GM12873 (cell line): ENCODE measurements at regions not wholly inside any gene's neighbourhood (a gene's known extent, or its start where the extent isn't known, plus 50 kb on each side); places are given as distances from the start of the nearest gene placed in this dataset.

ENCODE experiments used
- TF ChIP-seq, protein P1 (sequence below): IDR thresholded peaks from 2 replicates; pipeline ENCODE4 v1.5.1; 2012; ENCODE audit warnings: low read depth, mild to moderate bottlenecking, moderate library complexity, low read length, control low read depth; ENCODE audit not compliant: insufficient read depth; ENCODE audit errors: missing control alignments

DNA sequence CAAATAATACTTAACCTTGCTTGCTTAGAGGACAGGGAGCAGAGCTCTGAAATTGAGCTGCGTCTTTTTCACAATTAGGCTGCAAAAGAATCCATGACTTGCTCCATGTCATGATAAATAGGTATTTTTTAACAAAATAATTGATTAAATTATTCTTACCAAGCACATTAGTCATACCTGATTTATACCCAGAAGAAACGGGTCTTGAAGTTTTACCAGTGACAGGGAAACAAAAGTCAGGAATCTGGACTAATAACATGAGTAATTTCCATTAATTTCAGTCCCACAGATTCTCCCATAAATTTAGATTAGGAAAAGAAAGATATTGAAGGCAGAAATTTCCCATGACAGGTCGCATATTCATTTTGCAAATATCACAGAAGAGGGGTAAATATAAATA is 85.0 kb upstream of the BMP5 start:
- TF ChIP-seq, protein P1, sequence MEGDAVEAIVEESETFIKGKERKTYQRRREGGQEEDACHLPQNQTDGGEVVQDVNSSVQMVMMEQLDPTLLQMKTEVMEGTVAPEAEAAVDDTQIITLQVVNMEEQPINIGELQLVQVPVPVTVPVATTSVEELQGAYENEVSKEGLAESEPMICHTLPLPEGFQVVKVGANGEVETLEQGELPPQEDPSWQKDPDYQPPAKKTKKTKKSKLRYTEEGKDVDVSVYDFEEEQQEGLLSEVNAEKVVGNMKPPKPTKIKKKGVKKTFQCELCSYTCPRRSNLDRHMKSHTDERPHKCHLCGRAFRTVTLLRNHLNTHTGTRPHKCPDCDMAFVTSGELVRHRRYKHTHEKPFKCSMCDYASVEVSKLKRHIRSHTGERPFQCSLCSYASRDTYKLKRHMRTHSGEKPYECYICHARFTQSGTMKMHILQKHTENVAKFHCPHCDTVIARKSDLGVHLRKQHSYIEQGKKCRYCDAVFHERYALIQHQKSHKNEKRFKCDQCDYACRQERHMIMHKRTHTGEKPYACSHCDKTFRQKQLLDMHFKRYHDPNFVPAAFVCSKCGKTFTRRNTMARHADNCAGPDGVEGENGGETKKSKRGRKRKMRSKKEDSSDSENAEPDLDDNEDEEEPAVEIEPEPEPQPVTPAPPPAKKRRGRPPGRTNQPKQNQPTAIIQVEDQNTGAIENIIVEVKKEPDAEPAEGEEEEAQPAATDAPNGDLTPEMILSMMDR = no peak

DNA sequence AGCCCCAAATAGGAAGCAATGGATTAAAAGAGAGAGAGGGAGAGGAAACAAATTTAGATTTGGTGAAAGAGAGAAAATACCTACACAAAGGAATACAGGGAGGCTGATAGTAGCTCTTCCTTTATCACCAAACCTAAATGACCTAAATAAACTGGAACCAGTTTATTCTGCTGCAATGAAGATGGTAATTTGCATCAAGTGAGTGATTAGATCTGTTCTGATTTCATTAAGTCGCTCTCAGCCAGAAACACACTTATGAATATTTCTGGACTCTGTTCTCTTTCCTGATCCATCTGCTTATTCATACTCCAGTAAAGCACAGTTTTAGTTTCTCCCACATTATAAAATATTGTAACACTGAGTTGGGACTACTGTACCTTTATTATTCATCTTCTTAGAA is 83.4 kb upstream of the BMP5 start:
- TF ChIP-seq, protein P1 = no peak

DNA sequence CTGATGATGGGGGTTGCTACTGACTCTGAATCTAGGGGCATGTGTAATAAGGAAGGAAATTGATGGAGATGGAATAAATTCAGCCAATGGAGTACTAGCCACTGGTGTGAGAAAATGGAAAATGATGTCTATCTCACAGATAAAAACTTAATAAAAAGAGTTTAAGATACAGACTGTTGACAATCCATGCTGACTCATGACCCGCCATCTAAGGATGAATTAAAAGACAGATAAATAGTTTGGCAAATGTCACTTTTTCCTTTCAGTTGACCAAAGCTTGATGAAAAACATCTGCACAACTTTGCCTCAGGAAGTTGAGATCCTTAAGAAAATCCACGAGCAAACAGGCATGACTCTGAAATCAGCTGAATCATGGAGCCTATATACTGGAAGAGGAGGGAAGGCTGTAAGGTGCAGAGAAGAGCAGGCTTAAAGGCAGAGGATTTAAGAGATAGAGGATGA is 82.6 kb upstream of the BMP5 start:
- TF ChIP-seq, protein P1 = no peak

DNA sequence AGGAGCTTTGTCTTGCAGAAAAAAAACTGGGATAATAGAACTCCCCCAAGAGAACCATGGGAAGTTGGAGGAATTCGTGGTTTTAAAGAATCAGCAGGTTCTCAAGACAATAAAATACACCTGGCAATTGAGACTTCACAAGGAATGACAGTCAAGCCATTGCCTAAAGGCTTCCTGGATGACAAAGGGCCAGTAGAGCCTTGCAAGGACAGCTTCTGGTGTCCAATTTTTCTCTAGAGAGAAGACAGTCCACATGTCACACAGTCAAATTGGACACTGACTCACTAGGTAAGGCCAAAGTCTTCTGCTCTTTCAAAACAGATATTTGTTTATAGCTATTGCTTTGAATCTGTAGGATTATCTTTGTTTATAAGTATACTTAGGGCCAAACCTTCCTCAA is 80.3 kb upstream of the BMP5 start:
- TF ChIP-seq, protein P1 = no peak

DNA sequence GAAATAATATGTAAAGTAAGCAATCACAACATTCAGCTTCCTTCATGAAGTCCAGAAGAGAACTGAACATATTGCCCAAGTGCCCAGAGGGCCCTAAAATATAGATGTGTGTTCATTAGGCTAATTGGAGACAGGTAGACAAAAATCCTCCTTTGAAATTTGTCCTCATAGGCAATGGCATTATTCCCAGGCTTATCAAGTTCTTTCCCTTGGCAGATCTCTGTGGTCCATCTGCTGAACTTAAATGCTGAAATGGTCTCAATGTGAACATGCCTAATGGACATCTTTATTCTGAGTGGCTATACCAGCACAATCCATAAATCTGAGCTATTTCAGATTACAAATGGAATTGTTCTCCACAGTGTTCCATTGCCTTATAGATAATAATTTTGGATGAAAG is 79.0 kb upstream of the BMP5 start:
- TF ChIP-seq, protein P1 = no peak

DNA sequence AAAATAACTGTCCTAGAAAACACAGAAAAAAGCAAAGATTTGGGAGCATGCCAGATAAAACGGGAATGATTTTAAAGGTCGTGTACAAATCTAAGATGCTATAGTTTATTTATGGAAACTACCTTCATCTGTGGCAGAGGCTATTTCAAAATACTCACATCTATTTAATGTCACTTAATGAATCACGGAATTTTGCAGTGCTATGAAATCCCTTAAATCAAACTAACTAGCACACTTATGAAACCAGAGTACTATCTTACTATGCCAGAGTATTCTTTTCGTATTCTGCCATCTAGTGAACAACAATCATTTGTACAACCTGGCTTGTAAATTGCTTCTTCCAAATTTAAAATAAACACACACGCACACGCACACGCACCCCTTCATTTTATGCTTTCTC is 77.9 kb upstream of the BMP5 start:
- TF ChIP-seq, protein P1 = no peak

DNA sequence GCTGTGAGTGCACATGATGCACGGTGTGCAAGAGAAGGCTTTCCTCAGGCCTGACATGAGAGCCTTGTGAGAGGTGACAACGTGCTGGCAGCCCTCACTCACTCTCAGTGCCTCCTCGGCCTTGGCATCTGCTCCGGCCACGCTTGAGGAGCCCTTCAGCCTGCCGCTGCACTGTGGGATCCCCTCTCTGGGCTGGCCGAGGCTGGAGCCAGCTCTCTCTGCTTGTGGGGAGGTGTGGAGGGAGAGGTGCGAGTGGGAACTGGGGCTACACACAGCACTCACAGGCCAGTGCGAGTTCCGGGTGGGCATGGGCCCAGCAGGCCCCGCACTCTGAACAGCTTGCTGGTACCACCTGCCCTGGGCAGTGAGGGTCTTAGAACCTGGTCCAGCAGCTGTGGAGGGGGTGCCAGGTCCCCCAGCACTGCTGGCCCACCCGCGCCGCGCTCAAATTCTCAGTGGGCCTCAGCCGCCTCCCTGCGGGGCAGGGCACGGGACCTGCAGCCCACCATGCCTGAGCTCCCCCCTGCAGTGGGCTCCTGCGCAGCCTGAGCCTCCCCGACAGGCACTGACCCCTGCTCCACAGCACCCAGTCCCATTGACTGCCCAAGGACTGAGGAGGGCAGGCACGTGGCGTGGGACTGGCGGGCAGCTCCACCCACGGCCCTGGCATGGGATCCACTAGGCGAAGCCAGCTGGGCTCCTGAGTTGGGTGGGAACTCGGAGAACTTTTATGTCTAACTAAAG is 74.9 kb upstream of the BMP5 start:
- TF ChIP-seq, protein P1 = no peak

DNA sequence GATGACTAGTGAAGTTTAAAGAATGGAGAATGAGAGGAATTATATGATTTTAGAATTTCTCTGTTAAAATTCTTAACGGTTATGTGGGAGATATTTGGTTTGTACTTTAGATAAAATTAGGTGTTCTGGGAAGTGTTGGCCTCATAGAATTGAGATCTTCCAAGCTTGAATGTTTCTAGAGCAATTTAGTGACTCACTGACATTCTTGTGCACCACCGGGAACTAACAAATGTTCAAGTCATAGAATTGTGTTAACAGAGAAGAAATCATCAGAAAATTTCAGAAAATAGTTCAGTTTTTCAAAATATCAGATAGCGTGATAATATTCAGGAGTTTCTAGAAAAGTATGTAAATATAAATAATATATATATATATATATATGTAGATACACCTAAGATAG is 67.9 kb upstream of the BMP5 start:
- TF ChIP-seq, protein P1 = no peak
